GM18873 (cell line): ENCODE measurements at regions not wholly inside any gene's neighbourhood (a gene's known extent, or its start where the extent isn't known, plus 50 kb on each side); places are given as distances from the start of the nearest gene placed in this dataset.

Experiments used
- ATAC-seq: cut with Tn5 transposase; IDR thresholded peaks from one replicate; pipeline ENCODE4 v1.9.1; 2021; ENCODE audit warnings: mild to moderate bottlenecking, moderate library complexity, moderate number of reproducible peaks; ENCODE audit not compliant: unreplicated experiment, low FRiP score

DNA sequence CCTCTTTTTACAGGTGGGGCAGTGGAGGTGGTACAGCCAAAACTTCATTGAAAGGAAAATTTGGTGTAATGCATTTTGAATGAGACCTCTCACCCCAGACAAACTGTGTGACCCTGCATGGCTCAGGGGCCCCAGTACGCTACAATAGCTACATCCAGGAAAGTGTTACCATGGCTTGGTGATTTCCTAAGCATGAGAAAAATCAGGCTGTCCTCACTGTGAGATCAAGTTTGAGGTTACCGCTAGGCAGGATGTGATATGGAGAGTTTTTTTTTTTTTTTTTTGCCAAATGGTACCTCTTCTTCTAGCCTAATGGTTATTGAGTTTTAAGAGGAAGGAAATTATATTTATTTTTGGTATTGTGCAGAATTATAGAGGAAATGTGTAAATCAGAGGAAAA, 305.3 kb downstream of the CD83 start:
- ATAC-seq, result no peak

GRCh38 chr6:14423330-14423729, 305.8 kb downstream of the CD83 start:
- ATAC-seq, result no peak

GRCh38 chr6:14423955-14424354, 306.4 kb downstream of the CD83 start:
- no peak for ATAC-seq

- ATAC-seq, result no peak
Measured at GRCh38 chr6:14425805-14426204, 308.2 kb downstream of the CD83 start.

DNA sequence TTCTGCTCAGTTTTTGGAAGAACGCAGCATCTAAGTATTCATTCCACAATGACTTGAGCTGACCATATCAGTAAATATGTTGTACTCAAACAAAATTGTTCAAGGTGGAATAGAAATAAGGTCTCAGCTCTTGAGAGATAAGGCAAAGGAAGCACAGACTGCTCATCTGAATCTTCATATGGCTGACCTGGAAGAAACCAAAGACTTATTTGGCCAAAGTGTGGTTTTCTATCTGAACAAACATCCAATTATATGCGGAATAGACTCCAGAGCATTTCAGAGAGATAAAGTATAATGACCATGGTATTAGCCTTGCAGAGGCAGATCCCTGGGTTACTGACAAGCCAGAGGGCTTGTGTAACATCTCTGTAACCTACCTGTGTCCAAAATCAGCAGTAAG, 308.7 kb downstream of the CD83 start:
- ATAC-seq, result no peak

DNA sequence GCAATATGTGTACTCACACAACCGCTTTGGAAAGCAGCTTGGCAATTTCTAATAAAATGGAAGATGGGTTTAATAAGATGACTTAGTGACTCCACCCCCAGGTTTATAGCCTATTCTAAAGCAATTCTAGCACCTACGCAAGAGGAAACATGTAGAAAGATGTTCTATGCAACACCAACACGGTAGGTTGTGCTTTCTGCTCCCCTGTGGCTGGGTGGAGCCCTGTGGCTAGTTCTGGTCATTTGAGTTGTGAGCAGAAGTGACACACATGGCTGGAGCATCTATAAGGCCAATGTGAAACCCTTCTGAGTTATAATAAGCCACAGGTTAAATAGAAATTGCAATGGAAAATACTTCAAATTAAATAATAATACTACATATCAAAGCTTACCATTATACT, 310.7 kb downstream of the CD83 start:
- no peak for ATAC-seq

GRCh38 chr6:14429396-14429795, 311.8 kb downstream of the CD83 start:
- no peak for ATAC-seq

DNA sequence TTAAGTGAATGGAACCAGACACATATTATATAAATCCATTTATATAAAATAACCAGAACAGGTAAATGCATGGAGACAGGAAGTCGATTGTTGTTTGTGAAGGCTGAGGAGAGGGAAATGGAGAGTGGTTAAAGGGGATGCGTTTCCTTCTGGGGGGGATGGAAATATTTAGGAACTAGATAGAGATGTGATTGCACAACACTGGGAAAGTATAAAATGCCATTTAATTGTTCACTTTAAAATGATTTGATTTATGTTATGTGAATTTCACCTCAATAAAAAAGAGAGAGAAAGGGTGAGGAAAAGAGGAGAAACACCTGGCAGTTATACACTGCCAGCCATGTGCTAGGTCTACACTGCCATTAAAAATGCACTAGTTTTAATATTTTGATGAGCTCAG, 312.6 kb downstream of the CD83 start:
- no peak for ATAC-seq

DNA sequence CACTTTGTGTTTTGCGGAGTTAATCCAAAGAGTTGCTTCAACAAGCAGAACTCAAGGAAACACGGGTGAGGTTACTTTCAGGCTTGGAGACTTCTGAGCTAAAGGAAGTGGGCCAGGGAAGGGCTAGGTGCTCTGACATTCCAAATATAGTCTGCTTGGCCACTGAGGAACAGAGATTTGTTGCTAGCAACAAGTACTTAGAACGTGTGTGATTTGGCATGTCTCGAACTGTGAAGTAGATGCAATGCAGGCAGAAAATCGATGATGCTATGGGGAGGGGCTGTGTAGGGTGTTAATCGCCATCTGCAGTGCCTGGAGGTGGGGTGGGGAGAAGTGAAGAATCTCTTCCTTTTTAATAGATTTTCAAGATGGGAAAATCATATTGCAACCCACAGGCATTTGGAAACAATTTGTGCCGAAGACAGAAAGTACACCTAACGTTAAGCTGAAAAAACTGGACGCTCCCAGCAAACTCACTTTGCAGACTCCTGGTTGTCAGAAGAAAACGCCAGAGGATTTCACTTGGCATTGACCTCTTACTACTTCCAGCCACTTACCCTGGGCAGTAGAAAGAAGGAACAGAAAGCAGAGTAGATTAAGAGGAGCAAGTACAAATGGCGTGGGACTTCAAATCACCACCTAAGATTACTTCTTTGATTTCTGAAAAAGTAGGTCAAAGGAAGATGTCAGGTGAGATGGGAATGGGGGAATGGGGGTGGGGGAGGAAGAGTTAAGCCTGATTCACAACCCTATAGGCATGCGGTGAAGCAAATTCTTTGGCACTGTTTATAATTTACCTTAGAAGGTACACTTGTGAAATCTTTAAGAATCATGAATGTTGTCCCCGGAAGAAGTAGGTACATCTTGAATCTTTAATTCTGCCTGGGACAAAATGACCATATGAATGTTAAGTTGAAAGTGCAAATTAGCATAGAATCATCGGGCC, 314.1 kb downstream of the CD83 start:
- no peak for ATAC-seq

DNA sequence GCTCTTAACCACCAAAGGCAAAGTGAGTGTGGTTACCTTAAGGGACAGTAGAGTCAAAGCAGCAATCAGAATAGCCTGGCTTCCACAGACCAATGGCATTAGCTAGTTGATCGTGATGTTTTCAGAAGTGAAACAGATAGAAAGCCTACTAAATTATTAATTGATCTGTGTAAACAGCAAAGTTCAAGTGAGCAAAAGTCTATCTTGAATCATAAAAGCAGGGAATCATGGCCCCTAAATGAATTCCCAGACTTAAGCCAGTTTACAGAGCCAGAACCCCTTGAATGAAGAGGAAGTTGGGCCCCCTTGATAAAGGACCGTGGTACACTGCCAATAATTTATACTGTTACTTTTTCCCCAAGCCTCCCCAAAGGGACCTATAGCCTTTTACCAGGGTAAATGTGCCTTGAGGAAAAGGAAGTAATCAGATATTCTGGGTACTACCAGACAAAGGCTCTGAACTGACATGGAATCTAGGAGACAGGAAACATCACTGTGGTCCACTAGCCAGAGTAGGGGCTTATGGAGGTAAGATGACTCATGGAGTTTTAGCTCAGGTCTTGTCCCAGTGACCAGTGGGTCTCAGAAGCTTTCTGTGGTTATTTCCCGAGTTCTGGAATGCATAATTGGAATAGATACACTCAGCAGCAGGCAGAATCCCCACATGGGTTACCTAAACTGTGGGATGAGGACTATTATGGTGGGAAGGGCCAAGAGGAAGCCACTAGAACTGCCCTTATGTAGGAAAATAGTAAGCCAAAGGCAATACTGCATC, 317.5 kb downstream of the CD83 start:
- no peak for ATAC-seq

DNA sequence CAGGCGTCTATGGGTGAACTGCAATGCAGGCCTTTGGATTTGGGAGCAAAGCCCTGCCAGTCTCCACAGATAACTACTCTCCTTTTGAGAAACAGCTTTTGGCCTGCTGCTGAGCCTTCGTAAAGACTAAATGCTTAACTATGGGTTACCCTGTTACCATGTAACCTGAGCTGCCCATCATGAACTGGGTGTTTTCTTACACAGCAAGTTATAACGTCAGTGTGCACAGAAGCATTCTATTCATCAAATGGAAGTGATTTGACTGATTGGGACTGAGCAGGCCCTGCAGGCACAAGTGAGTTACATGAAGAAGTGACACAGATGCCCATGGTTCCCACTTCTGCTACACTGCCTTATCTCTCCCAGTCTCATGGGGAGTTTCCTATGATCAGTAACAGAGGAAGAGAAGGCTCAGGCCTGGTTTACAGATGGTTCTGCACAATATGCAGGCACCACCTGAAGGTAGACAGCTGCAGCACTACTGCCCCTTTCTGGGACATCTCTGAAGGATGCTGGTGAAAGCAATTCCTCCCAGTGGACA, 319.1 kb downstream of the CD83 start:
- ATAC-seq, result no peak

DNA sequence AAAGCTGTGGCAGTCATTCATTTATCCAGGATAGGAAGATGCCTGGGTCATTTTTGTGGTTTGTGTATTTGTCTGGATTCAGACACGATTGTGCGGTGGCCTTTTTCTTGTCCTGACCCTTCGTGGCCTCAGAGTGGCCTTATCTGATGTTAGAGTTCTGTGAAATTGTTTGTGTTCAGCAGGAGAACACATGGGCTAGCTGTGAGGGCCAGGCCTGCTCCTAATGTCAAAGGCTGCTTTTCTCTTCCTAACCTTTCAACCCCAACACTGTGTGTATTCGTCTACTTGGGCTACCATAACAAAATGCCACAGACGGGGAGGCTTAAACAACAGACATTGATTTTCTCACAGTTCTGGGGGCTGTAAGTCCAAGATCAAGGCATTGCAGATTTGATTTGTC, 321.8 kb downstream of the CD83 start:
- ATAC-seq, result no peak

GRCh38 chr6:14440215-14440910, 322.8 kb downstream of the CD83 start:
- ATAC-seq, result no peak

- no peak for ATAC-seq
Measured at GRCh38 chr6:14440940-14441781, 323.6 kb downstream of the CD83 start.

GRCh38 chr6:14442242-14442641, 324.7 kb downstream of the CD83 start:
- ATAC-seq, result no peak

- ATAC-seq, result no peak
Measured at GRCh38 chr6:14443629-14444268, 326.2 kb downstream of the CD83 start.

GRCh38 chr6:14444295-14444972, 326.9 kb downstream of the CD83 start:
- no peak for ATAC-seq

DNA sequence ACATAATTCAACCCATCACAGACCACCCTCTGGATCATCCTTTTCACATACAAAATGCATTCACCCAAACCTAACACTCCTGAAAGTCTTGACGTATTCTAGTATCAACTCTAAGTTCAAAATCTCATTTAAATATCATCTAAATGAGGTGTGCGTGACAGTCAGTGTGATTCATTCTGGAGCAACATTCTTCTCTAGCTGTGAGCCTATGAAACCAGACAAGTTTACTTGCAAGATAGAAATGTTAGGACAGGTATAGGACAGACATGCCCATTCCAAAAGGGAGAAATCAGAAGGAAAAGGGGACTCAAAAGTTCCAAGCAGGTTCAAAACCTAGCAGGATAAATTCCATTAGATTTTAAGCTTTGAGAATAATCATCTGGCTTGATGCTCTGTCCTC, 329.7 kb downstream of the CD83 start:
- no peak for ATAC-seq

GRCh38 chr6:14448246-14448645, 330.7 kb downstream of the CD83 start:
- no peak for ATAC-seq
